ENCODE measurements at regions not wholly inside any gene's neighbourhood (a gene's known extent, or its start where the extent isn't known, plus 50 kb on each side); places are given as distances from the start of the nearest gene placed in this dataset.
"Not testable (repeated sequence)": the region's sequence is repeated elsewhere in the genome, so short reads cannot be mapped to it uniquely, and the experiment has no call there.

- H3K9me3 ChIP-seq (ENCODE audit: low read length), result no peaks in the 10 kb centered on the region
- H3K79me2 ChIP-seq (ENCODE audit: insufficient read depth, low read length), result no peaks in the 10 kb centered on the region
- H3K4me2 ChIP-seq (ENCODE audit: low read length), result no peak overlapping the region
- H3K27me3 ChIP-seq (ENCODE audit: insufficient read depth, low read length), result no peaks in the 10 kb centered on the region
- no peaks in the 10 kb centered on the region for H4K20me1 ChIP-seq (ENCODE audit: insufficient read depth, low read length)
- no peak overlapping the region for H3K4me3 ChIP-seq (ENCODE audit: low read depth, low read length, poor library complexity, severe bottlenecking)
- H3K4me1 ChIP-seq (ENCODE audit: insufficient read depth, low read length, severe bottlenecking), result no peaks in the 10 kb centered on the region
- TF ChIP-seq EZH2 (IDR thresholded peaks at IDR 0.05; ENCODE audit: borderline replicate concordance, low read length) (no peak), CTCF (IDR thresholded peaks at IDR 0.05; ENCODE audit: low read length) (no peak)
- no peak overlapping the region for H3K9ac ChIP-seq (ENCODE audit: low read length)
- no peaks in the 10 kb centered on the region for H3K9me2 ChIP-seq (ENCODE audit: low read depth, low read length)
- H2AFZ ChIP-seq (ENCODE audit: low read length), result no peak overlapping the region
- no peaks in the 10 kb centered on the region for H3K36me3 ChIP-seq (ENCODE audit: insufficient read depth, low read length)
- H3F3A ChIP-seq (ENCODE audit: insufficient read depth, low read length), result no peaks in the 10 kb centered on the region
- no peak overlapping the region for H3K27ac ChIP-seq (ENCODE audit: low read depth, low read length, poor library complexity, severe bottlenecking)
These were observed 111.2 kb downstream of the NOC3L start for GRCh38 chr10:94251568-94251967.

DNA sequence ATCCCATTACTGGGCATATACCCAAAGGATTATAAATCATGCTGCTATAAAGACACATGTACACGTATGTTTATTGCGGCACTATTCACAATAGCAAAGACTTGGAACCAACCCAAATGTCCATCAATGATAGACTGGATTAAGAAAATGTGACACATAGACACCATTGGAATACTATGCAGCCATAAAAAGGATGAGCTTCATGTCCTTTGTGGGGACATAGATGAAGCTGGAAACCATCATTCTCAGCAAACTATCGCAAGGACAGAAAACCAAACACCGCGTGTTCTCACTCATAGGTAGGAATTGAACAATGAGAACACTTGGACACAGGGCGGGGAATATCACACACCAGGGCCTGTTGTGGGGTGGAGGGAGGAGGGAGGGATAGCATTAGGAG is 105.3 kb downstream of the NOC3L start:
- not testable (repeated sequence) for H4K20me1 ChIP-seq (ENCODE audit: insufficient read depth, low read length); H3K9me2 ChIP-seq (ENCODE audit: low read depth, low read length); H2AFZ ChIP-seq (ENCODE audit: low read length); H3K9me3 ChIP-seq (ENCODE audit: low read length); H3K4me2 ChIP-seq (ENCODE audit: low read length); H3K27me3 ChIP-seq (ENCODE audit: insufficient read depth, low read length); H3K27ac ChIP-seq (ENCODE audit: low read depth, low read length, poor library complexity, severe bottlenecking); H3K4me1 ChIP-seq (ENCODE audit: insufficient read depth, low read length, severe bottlenecking); H3K4me3 ChIP-seq (ENCODE audit: low read depth, low read length, poor library complexity, severe bottlenecking); H3F3A ChIP-seq (ENCODE audit: insufficient read depth, low read length); H3K9ac ChIP-seq (ENCODE audit: low read length); H3K79me2 ChIP-seq (ENCODE audit: insufficient read depth, low read length); H3K36me3 ChIP-seq (ENCODE audit: insufficient read depth, low read length)

GRCh38 chr10:94260455-94260854 is 102.3 kb downstream of the NOC3L start:
- Histone ChIP-seq H3K9me2 (ENCODE audit: low read depth, low read length) (no peaks in the 10 kb centered on the region), H3K9me3 (ENCODE audit: low read length) (no peaks in the 10 kb centered on the region), H3K79me2 (ENCODE audit: insufficient read depth, low read length) (no peaks in the 10 kb centered on the region), H3K4me1 (ENCODE audit: insufficient read depth, low read length, severe bottlenecking) (no peaks in the 10 kb centered on the region), H3K4me3 (ENCODE audit: low read depth, low read length, poor library complexity, severe bottlenecking) (no peak overlapping the region), H3K9ac (ENCODE audit: low read length) (no peak overlapping the region), H3K36me3 (ENCODE audit: insufficient read depth, low read length) (no peaks in the 10 kb centered on the region), H3K27ac (ENCODE audit: low read depth, low read length, poor library complexity, severe bottlenecking) (no peak overlapping the region), H4K20me1 (ENCODE audit: insufficient read depth, low read length) (no peaks in the 10 kb centered on the region), H3F3A (ENCODE audit: insufficient read depth, low read length) (no peaks in the 10 kb centered on the region), H2AFZ (ENCODE audit: low read length) (no peak overlapping the region), H3K4me2 (ENCODE audit: low read length) (no peak overlapping the region), H3K27me3 (ENCODE audit: insufficient read depth, low read length) (no peaks in the 10 kb centered on the region)
- no peak for TF ChIP-seq CTCF (IDR thresholded peaks at IDR 0.05; ENCODE audit: low read length)
- TF ChIP-seq EZH2 (IDR thresholded peaks at IDR 0.05; ENCODE audit: borderline replicate concordance, low read length), result no peak

GRCh38 chr10:94264085-94264484 is 98.7 kb downstream of the NOC3L start:
- H3K4me3 ChIP-seq (ENCODE audit: low read depth, low read length, poor library complexity, severe bottlenecking), result no peak overlapping the region
- no peak overlapping the region for H3K9ac ChIP-seq (ENCODE audit: low read length)
- H3K9me3 ChIP-seq (ENCODE audit: low read length), result no peaks in the 10 kb centered on the region
- H3K27me3 ChIP-seq (ENCODE audit: insufficient read depth, low read length), result no peaks in the 10 kb centered on the region
- no peak overlapping the region for H3K4me2 ChIP-seq (ENCODE audit: low read length)
- no peaks in the 10 kb centered on the region for H3K9me2 ChIP-seq (ENCODE audit: low read depth, low read length)
- no peaks in the 10 kb centered on the region for H3K4me1 ChIP-seq (ENCODE audit: insufficient read depth, low read length, severe bottlenecking)
- no peaks in the 10 kb centered on the region for H3F3A ChIP-seq (ENCODE audit: insufficient read depth, low read length)
- TF ChIP-seq EZH2 (IDR thresholded peaks at IDR 0.05; ENCODE audit: borderline replicate concordance, low read length) (no peak), CTCF (IDR thresholded peaks at IDR 0.05; ENCODE audit: low read length) (no peak)
- H4K20me1 ChIP-seq (ENCODE audit: insufficient read depth, low read length), result no peaks in the 10 kb centered on the region
- H3K36me3 ChIP-seq (ENCODE audit: insufficient read depth, low read length), result no peaks in the 10 kb centered on the region
- H3K79me2 ChIP-seq (ENCODE audit: insufficient read depth, low read length), result no peaks in the 10 kb centered on the region
- no peak overlapping the region for H3K27ac ChIP-seq (ENCODE audit: low read depth, low read length, poor library complexity, severe bottlenecking)
- no peak overlapping the region for H2AFZ ChIP-seq (ENCODE audit: low read length)

Measured in OCI-LY1 (cell line).